Loucy (cell line): ENCODE measurements at regions not wholly inside any gene's neighbourhood (a gene's known extent, or its start where the extent isn't known, plus 50 kb on each side); places are given as distances from the start of the nearest gene placed in this dataset.

Source experiments
- H2AFZ ChIP-seq: fragments of 200-600 bp; sonication (generic); 2 replicates; pipeline ENCODE4 v1.6.0; 2016; ENCODE audit warnings: antibody characterized with exemption, mild to moderate bottlenecking, low read length, moderate library complexity
- H3F3A ChIP-seq: fragments of 200-600 bp; 2 replicates; pipeline ENCODE4 v1.6.0; 2016; ENCODE audit warnings: antibody characterized with exemption, low read depth, mild to moderate bottlenecking
- H3K27me3 ChIP-seq: fragments of 200-600 bp; sonication (generic); 2 replicates; pipeline ENCODE4 v1.6.1; 2014; ENCODE audit warnings: low read length, mild to moderate bottlenecking; ENCODE audit not compliant: insufficient read depth, poor library complexity, severe bottlenecking
- H3K36me3 ChIP-seq: fragments of 200-600 bp; sonication (generic); 2 replicates; pipeline ENCODE4 v1.6.1; 2016; ENCODE audit warnings: low read length; ENCODE audit not compliant: insufficient read depth
- H3K4me1 ChIP-seq: fragments of 200-600 bp; sonication (generic); 2 replicates; pipeline ENCODE4 v1.5.1; 2014; ENCODE audit warnings: low read length, mild to moderate bottlenecking; ENCODE audit not compliant: insufficient read depth, poor library complexity, severe bottlenecking
- H3K4me2 ChIP-seq: fragments of 200-600 bp; sonication (generic); 2 replicates; pipeline ENCODE4 v1.6.0; 2014; ENCODE audit warnings: antibody characterized with exemption, low read length, low read depth, mild to moderate bottlenecking; ENCODE audit not compliant: poor library complexity, severe bottlenecking
- H3K4me3 ChIP-seq: fragments of 200-600 bp; sonication (generic); 2 replicates; pipeline ENCODE4 v1.5.1; 2014; ENCODE audit warnings: low read length, mild to moderate bottlenecking, mixed read lengths; ENCODE audit not compliant: poor library complexity, severe bottlenecking
- H3K79me2 ChIP-seq: fragments of 200-600 bp; sonication (generic); 2 replicates; pipeline ENCODE4 v1.6.1; 2014; ENCODE audit warnings: low read length; ENCODE audit not compliant: insufficient read depth
- H3K9ac ChIP-seq: fragments of 200-600 bp; sonication (generic); 2 replicates; pipeline ENCODE4 v1.6.0; 2014; ENCODE audit warnings: mild to moderate bottlenecking, low read depth, low read length, moderate library complexity; ENCODE audit not compliant: poor library complexity, severe bottlenecking
- H3K9me2 ChIP-seq: fragments of 200-600 bp; sonication (generic); replicated peaks from 2 replicates; pipeline ENCODE4 v1.6.1; 2016; ENCODE audit warnings: low read depth, low read length, mixed read lengths
- H3K9me3 ChIP-seq: fragments of 200-600 bp; sonication (generic); 2 replicates; pipeline ENCODE4 v1.6.1; 2014; ENCODE audit warnings: mild to moderate bottlenecking, antibody characterized with exemption, low read length, low read depth; ENCODE audit not compliant: insufficient read depth
- H4K20me1 ChIP-seq: fragments of 200-600 bp; sonication (generic); 2 replicates; pipeline ENCODE4 v1.6.0; 2014; ENCODE audit warnings: antibody characterized with exemption, low read length, mild to moderate bottlenecking; ENCODE audit not compliant: insufficient read depth, poor library complexity, severe bottlenecking
- CTCF ChIP-seq: fragments of 200-600 bp; sonication (generic); conservative IDR thresholded peaks from 2 replicates; pipeline ENCODE4 v1.5.1; 2014; ENCODE audit warnings: mild to moderate bottlenecking, antibody characterized with exemption, low read length
- EZH2phosphoT487 ChIP-seq: fragments of 200-600 bp; IDR thresholded peaks from 2 replicates; pipeline ENCODE4 v1.6.1; 2018; ENCODE audit warnings: antibody characterized with exemption, mild to moderate bottlenecking, moderate library complexity, borderline replicate concordance

GRCh38 chr14:43914041-43914693 lies 592.9 kb downstream of the FSCB start:
- Histone ChIP-seq H3K4me2 (no peak overlapping the region), H3K27me3 (no peaks in the 10 kb centered on the region), H3F3A (no peaks in the 10 kb centered on the region), H3K9me3 (no peaks in the 10 kb centered on the region), H3K4me1 (no peaks in the 10 kb centered on the region), H3K9ac (no peak overlapping the region), H4K20me1 (no peaks in the 10 kb centered on the region), H3K36me3 (no peaks in the 10 kb centered on the region), H3K9me2 (no peaks in the 10 kb centered on the region), H2AFZ (no peak overlapping the region), H3K4me3 (no peak overlapping the region), H3K79me2 (no peaks in the 10 kb centered on the region)
- no peak for TF ChIP-seq EZH2phosphoT487
- no peak for TF ChIP-seq CTCF

DNA sequence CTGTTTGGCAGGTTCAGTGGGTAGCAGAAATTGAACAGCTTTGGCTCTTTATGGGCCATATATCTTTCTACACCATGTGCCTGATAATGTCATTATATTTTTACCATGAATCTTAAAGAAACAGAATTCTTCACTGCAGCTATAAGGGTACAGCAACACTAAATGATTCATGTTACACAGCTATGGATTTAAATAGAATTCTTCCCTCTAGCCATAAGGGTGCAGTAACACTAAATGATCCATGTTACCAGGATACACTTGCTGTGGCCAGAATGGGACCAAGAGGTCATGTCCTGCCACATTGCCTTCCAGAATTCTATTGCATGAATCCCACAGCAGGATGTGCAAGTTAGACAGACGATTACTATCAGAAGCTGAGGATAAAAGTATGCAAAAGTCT lies 603.9 kb downstream of the FSCB start:
- TF ChIP-seq EZH2phosphoT487 (no peak), CTCF (no peak)
- Histone ChIP-seq H2AFZ (no peak overlapping the region), H3K4me3 (no peak overlapping the region)

DNA sequence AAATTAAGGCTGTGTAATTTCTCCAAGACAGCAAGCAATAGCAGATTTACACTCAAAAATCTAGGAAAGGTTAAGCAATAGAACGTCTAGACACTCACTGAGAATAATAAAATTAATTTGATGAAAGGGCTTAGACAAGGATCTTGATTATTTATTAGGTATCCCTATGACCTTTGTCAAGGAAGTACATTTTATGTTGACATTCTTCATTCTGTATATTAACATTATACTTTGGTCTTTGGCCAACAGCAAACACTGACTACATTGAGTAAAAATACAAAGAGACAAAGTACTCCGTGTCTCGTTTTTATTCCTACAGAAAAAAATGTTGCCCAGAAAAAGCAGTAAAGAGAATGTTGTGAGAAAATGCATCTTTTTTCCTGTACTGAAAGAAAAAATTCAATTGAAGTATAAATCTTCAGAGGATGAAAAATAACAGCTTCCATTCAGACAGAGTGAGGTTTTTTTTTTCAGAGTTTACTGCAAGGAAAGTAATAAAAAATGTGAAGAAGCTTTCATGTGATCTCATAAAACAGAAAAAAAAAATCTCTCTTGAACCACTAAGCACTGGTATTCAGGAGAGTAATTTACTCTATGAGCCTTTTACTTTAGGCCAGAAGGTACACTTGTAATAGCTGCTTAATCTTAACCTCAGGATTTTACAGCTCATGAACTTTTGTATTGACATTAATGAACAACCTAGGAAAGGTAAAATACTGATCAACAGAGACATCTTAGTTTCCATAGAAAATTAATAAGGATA lies 605.0 kb downstream of the FSCB start:
- H3K9ac ChIP-seq = no peak overlapping the region
- H3K9me2 ChIP-seq = no peaks in the 10 kb centered on the region
- no peaks in the 10 kb centered on the region for H3F3A ChIP-seq
- H3K27me3 ChIP-seq = no peaks in the 10 kb centered on the region
- H3K4me3 ChIP-seq = no peak overlapping the region
- TF ChIP-seq EZH2phosphoT487 = no peak
- no peak for TF ChIP-seq CTCF
- H2AFZ ChIP-seq = no peak overlapping the region
- no peaks in the 10 kb centered on the region for H3K36me3 ChIP-seq
- H4K20me1 ChIP-seq = no peaks in the 10 kb centered on the region
- H3K79me2 ChIP-seq = no peaks in the 10 kb centered on the region
- no peaks in the 10 kb centered on the region for H3K9me3 ChIP-seq
- no peaks in the 10 kb centered on the region for H3K4me1 ChIP-seq
- no peak overlapping the region for H3K4me2 ChIP-seq

More for the DNA sequence above, 603.9 kb downstream of the FSCB start:
- no peaks in the 10 kb centered on the region for H3K36me3 ChIP-seq
- no peaks in the 10 kb centered on the region for H3K9me3 ChIP-seq
- H4K20me1 ChIP-seq = no peaks in the 10 kb centered on the region
- H3K9me2 ChIP-seq = no peaks in the 10 kb centered on the region
- no peak overlapping the region for H3K9ac ChIP-seq
- no peaks in the 10 kb centered on the region for H3K4me1 ChIP-seq
- H3K27me3 ChIP-seq = no peaks in the 10 kb centered on the region
- no peak overlapping the region for H3K4me2 ChIP-seq
- H3K79me2 ChIP-seq = no peaks in the 10 kb centered on the region
- no peaks in the 10 kb centered on the region for H3F3A ChIP-seq
